HG02938 (cell line): ENCODE measurements at regions not wholly inside any gene's neighbourhood (a gene's known extent, or its start where the extent isn't known, plus 50 kb on each side); places are given as distances from the start of the nearest gene placed in this dataset.
"Not testable (repeated sequence)": the region's sequence is repeated elsewhere in the genome, so short reads cannot be mapped to it uniquely, and the experiment has no call there.

Experiments
- ATAC-seq: cut with Tn5 transposase; IDR thresholded peaks from one replicate; pipeline ENCODE4 v1.9.1; 2021; ENCODE audit warnings: mild to moderate bottlenecking, moderate library complexity; ENCODE audit not compliant: unreplicated experiment

DNA sequence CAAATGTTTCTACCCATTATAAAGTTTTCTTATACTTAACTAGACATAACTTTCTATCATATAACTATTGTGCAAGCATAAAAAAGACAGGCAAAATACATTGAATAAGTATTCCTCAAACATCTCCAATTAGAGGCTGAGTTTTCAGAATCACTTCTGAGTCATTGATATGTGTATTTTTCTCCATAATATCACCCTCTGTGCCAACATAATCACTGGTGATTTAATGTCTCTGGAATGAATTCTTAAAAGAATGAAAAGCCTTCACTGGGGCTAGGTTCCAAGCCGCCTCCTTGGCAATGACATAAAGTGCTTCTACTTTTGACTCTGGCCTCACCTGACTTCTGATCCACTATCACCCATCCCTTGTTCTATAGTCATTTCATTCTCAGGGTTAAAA is 197.0 kb upstream of the E2F8 start:
- no peak for ATAC-seq

DNA sequence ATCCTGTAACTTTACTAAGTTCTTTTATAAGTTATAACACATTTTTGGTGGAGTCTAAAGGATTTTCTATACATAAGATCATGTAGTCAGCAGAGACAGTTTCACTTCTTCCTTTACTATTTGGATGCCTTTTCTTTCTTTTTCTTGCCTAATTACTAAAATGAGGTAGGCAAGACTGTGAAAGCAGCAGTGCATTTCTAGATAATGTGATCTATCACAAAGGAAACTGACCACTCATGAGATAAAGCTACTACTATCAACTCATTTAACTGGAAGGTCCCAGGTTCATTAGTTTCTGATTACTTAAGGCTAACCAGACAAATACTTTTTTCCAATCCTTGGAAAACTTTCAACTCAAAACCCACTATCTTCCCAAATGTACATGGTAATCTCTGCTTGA is 196.2 kb upstream of the E2F8 start:
- ATAC-seq: peak; percentile 49

DNA sequence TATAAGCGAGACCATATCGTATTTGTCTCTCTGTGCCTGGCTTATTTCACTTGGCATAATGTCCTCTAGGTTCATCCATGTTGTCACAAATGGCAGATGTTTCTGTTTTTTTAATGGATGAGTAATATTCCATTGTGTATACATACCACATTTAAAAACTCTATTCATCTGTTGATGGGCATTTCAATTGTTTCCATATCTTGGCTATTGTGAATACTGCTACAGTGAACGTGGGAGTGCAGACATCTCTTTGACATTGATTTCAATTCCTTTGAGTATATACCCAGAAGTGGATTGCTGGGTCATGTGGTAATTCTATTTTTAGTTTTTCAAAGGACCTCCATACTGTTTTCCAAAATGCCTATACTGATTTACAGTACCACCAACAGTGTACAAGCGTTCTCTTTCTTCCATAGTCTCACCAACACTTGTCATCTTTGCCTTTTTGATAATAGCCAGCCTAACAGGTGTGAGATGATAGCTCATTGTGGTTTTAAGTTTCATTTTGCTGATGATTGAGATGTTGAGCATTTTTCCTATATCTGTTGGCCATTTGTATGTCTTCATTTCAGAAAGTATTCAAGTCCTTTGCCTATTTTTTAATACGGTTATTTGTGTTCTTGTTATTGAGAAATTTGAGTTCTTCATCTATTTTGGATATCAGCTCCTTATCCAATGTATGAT is 194.7 kb upstream of the E2F8 start:
- no peak for ATAC-seq

DNA sequence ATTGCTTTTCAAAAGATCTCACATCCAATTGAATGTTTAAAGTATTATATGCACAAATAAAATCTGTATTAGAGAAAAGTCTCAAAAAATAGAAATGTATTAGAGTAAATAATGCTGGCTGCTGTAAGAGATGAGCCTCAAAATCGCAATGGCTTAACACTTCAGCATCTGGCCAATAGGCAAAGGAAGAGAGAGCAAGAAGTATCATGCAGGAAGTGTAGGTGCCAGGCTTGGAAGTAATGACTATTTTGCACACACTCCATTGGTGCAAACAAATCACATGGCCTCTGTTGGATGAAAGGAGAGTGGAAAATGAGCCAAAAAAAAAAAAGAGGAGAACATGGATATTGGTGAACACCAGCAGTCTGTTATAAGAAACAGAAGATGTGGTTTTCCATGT is 193.0 kb upstream of the E2F8 start:
- ATAC-seq: no peak

DNA sequence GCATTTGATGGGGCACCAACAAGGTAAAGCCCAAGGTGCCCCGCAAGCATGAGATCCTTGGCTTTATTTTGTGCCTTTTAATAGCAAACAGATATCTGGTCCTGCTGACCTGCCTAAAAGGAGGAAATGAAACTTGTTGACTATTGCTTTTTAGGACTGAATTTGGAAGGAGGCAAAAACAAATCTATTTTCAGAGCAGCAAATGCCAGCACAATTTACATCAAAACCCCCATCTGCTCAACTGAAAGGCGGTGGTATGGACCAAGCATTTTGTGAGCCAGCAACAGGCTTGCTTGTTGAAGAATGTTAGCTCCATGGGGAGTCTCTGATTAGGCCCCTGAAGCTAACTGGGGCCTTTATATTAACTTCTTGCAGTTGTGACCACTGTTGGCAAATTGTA is 192.6 kb upstream of the E2F8 start:
- no peak for ATAC-seq

DNA sequence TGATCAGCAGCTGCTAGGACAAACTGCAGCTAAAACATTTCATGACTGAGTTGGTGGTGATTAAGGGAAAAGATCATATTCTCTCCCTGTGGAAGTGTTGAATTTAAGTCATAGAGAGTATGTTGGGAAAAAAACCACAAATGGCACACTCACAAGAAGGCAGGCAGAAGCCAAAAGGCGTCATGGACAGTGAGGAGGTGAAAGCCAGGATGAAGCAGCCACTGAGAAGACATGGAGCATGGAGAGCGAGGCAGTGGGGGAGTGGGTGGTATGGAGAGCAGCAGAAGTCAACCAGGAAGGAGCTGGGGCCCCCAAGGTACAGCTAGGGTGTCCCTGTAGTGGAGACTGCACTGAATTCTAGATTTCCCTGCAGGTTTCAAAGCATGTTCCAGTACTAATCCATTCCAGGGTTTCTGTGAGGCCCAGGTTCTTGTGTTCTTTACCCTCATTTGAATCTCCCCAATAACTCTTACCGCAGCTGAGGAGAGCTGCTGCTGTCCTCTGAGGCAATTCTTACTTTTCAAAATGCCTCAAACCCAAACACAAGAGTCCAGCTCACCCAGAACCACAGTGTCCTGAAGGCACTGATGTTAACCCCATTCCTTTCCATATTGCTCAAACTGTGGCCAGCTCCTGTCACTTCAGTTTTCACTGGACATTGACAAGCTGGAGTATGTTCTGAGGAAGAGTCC is 191.8 kb upstream of the E2F8 start:
- ATAC-seq: peak; percentile 51

DNA sequence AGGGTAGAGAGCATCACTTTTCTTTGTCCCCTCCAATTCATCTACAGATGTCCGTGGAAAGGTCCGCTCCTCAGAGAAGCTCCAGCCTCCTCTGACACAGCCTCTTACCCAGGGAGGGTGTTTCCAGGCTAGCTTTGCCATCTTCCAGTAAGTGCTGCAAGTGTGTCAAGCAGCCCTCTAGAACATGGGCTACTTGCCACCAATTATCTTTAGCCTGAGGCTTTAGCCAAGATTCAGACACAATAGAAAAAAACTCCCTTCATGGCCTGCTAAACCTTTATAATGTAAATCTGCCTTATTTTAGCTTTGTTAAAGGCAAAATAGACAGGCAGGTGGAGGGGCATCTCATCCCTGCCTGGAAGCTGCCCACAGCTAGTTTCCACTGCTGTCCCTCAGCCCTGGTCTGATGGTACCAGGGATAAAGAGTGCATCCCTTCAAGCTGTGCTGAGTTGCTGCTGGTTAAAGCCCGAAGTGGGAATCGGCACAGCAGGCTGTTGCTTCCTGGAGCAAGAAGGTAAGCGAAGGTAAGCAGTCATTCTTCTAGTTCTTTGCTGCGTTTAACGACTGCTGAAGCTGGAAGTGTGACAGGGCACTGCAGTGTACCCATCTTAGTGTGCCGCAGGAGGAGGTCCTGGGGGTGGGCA is 190.1 kb upstream of the E2F8 start:
- ATAC-seq: no peak

DNA sequence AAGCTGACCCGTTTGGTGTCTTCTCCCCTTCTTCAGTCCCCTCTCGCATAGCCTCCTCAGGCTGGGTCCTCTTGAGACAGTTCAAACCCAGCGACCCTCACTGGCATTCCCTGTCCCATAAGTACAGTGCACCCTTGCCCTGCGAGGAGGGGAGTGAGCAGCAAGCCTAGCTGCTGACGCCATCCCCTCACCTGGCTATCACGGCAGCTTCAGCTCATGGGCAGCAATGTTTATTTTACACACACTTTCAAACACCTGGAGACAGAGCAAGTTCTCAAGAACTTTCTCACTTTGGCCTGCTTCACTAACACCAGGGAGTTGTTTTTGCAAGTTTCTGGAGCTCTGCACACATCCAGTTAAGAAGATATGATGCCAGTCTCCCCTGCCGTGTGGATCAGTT is 189.6 kb upstream of the E2F8 start:
- no peak for ATAC-seq

DNA sequence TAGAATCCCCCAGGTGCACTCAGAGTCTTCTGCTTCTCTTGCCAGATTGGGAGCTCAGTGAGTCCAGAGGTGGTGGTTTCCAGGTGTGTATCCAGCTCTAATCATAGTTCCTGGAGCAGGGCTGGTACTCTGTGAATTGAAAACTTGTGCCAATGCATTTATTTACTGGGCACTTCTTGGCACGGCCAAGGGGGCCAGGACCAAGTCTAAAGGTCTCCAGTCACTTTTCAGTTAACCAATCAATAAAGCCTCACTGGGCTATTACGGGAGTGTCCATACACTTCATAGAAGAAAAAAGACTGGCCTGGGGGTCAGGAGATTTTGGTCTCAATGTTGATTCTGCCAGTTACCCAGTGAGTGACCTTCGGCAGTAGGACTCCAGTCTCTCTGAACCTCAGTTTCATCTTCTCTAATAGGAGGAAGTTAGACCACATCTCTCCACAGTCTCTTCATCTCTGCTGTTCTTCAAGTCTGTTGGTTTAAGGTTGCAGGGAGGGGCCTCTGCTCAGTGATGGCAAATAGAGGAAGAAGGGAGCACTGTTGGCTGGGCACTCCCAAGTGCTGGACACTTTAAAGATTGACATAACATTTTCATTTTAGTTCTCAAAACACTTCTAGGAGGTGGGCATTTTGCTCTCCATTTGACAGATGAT is 188.5 kb upstream of the E2F8 start:
- ATAC-seq: no peak

DNA sequence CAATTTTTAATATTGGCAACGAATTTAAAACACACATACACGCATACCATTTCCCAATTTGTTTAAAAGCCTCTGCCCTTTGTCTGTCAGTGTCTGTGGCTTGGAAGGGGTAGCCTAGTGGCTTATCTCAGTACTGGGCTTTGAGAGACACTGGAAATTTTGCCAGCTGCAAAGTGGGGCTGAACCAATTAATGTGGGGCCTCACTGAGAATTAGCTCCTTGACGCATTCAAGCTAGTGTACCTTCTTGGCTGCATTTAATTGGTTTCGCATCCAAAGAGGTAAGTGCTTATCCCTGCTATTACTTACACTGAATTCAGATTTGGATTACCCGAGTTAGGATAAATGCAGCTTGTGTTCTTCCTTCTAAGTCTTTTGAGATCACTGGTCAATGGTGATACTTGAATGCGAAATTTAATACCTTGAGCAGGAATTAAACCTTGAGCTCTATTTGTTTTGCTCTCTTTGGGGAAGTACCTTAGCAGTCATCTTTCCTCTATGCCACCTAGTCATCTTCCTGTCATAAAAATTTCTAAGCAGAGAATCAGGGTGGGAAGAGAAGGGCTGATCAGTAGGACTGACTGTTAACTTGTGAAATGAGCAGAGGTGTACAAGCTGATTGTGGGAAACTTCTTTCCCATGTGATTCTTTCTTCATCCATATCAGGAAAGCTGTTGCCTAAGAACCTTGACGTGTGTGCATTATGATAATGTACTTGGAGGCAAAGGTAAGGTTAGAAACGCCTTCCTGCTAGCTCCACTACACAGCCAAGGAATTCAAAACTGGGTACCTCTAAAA is 187.7 kb upstream of the E2F8 start:
- no peak for ATAC-seq

DNA sequence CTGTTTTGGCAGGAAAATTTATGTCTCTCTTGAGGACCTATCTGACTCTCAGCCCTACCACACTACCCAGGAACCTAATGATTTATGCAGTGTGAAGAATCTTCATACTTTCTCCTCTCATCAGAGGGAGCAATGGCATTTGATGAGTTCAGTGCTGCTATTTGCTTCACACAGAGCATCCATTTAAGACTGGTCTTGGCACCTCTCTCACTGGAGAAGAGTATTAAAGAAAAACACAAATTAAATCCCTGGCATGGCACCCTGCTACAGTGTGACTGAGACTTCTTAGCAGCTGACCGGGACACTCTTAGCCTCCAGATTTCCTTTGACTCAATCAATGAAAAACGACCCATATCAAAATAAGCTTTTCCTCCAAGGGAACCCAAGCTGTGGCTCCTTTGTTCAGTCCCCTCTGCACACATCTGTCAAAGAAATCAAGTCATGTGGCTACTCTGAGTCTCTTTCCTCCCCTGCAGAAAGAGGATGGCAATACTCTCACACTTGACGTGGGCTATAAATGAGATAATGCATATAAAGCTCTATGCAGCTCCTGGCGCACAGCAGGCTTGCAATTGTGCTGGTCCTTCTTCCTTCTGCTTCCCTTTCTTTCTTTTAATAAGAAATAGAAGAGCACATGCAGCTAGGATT is 186.1 kb upstream of the E2F8 start:
- ATAC-seq: no peak

DNA sequence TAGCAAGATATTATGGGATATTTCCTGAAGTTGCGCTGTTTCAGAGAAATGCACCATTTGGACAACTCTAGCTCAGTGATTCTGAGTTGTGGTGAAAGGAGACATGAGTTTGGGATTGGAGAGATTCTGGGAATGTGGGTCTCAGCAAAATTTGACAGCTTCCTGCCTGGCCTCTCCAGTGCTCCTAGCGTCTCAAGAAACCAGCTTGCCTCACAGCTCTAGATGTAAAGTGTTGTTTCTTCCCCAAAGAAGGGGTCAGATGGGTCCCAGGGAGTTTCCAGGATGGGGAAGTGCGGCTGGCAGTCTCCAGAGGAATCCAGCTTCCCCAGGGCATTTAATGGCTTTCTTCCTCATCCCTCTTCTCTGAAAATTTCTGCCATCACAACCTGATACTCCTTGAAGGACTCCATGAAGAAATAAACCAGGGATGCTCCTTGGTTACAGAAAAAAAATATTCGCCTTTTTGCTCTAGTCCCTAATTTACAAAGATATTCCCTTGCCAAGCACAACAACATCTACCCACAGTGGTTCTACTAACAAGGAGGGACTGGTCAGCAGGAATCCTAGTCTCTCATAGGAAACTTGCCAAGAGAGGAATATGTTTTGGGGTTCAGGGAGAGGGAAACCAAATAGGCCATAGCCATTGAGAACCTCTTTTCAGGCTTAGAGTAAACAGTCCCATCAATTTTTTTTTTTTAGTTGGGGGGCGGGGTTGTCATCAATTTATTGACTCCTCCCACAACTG is 185.4 kb upstream of the E2F8 start:
- ATAC-seq: no peak

DNA sequence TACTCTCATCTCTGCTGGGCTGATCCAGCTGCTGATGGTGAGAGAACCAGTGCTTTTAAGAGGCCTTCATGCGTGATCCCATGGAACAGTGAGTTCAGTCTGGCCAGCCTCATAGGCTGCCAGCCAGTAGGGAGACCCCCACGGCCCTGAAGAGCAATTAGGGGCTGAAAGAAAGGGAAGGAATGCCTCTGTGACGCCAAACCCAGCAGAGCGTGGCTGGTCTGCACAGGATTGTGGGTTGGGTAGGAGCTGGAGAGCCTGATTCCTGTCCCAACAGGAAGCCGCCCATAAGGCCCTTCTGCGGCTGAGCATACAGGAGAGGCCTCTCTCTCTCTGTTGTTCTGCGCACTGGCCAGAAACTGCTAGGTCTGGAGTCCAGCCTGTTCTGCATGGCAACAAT is 181.5 kb upstream of the E2F8 start:
- ATAC-seq: no peak

DNA sequence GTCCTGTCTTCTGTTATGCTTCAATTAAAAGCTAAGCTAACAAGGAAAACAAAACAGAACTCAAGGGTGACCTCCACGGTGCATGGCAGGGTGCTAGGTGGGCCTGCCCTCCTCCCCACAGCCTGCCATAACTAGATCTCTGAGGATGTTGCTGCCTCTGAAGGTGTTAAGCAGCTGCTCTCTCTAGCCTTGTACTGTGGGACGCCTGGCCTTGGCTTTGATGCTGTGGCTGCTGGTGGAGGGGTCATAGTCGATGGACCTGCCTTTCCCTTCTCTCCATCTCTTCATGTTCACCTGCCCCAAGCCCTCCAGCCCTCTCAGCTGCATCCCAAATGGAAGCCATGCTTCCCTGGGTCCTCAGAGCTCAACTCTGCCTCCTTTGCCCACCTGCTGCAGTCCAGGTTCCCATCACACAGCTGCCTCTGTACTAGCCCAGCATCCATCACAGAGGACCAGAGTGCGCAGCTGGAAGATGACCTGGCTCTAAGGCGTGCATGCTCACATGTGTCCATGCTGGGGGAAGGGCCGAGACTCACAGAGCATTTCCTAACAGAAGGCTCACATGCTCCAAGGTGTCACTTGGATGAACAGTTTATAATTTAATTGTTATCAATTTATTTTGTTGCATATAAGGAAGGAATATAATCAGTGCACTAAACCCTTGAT is 180.3 kb upstream of the E2F8 start:
- no peak for ATAC-seq

DNA sequence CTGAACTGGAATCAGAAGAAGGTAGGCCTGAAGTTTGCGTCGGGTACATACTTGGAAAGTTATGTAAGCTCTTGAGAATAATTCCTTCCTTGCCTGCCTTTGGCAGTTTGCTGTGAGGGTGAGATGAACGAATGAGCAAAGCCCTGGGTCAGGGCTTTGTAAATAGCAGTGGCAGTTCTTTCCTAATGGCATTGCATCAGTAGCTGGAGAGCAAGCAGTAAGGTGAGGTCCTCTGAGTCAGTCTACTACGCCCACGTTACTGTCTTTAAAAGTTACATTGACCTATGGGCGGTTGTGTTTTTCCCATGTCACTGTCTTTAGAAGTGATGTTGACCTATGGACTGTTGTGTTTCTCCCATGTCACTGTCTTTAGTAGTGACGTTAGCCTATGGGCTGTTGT is 179.1 kb upstream of the E2F8 start:
- ATAC-seq: no peak

DNA sequence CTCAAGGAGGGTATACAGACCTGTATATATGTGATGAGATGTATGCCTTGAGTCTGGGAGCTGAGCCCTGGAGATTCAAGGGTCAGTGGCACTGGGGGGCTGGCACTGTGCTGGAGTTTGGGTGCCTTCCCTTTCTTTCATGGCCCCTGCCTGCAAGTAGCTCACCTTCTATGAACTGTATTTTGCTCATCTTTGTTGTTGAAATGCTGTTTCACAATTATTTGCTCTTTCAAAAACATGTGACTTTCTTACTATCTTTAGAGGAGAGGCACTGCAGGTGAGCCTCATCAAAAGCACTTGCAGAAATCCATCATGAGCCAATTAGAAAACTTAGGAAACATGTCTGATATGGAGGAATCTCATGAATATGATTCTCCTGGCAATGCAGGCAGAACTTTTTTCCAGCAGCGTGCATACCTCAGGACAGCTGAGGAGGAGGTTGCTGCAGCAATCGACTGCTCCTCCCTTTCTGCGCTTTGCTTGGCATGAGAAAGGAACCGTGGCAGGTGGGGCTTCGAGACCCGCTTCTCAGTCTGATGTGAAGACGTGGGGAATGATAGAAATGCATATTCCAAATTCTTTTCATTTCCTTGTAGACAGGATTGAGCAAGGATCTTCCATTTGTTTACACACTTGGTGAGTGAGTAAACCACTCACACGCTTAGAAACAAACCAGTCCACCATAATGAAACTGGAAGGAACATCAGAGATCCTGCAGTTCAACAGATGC is 178.4 kb upstream of the E2F8 start:
- no peak for ATAC-seq

DNA sequence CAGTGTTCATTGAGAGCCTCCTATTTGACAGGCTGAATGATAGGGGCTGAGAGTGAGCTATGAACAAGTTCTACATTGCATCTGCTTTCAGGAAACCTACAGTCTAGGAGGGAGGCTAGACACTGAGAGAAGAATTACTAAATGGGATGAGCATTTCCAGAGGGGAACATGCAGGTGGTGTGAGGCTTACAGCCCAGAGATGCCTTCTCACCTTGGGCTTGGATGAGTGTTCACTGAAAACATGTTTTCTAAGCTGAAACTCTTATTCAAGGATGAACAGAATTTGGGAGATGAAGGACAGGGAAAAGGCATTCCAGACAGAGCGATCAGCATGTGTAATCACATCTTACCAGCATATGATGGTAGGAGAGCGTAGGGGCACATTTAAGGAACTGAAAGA is 177.5 kb upstream of the E2F8 start:
- ATAC-seq: no peak

DNA sequence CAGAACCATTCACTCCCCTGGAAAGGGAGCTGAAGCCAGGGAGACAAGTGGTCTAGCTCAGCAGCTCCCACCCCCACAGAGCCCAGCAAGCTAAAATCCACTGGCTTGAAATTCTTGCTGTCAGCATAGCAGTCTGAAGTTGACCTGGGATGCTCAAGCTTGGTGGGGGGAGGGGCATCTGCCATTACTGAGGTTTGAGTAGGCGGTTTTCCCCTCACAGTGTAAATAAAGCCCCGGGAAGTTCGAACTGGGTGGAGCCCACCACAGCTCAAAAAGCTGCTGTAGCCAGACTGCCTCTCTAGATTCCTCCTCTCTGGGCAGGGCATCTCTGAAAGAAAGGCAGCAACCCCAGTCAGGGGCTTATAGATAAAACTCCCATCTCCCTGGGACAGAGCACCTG is 171.3 kb upstream of the E2F8 start:
- ATAC-seq: not testable (repeated sequence)

DNA sequence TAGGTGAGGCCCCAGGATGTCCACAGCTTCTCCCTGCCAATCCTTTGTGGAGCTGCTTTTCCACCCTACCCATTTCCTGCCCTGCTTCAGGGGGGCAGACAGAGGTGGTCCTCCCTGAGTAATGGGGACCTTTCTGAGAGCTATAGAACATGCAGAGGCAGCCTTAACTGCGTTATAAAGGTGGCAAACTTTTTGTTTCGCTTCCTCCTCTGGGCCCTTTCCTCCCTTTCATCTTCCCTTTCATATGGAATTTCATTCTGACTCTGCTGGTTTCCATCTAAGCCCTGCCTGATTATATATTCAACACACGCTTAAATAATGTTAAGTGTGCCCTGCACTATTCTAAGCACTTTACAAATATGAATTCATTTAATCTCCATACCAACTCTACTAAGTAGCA is 169.3 kb upstream of the E2F8 start:
- ATAC-seq: no peak
